RPMI8226 (cell line): ENCODE measurements at regions not wholly inside any gene's neighbourhood (a gene's known extent, or its start where the extent isn't known, plus 50 kb on each side); places are given as distances from the start of the nearest gene placed in this dataset.

ENCODE experiments used
- DNase-seq: peaks from one replicate; pipeline ENCODE4 v3.0.0-alpha.2; 2015

DNA sequence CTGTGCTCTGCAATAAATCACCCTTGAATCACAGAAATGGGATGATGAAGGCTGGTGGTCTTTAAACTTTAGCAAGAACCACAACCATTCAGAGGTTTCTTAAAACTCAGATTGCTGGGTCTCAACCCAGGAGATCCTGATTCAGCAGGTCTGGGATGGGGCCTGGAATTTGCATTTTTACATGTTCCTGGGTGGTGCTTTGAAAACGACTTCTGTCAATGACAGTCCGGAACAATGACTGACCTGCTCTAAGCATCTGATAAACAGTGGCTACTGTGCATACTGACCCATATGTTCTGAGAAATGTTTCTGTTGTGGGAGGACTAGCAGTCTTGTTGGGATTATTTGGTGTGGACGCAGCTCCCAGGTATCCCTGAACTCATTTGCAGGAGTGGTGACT lies 92.7 kb downstream of the GADD45G start:
- no peak for DNase-seq

DNA sequence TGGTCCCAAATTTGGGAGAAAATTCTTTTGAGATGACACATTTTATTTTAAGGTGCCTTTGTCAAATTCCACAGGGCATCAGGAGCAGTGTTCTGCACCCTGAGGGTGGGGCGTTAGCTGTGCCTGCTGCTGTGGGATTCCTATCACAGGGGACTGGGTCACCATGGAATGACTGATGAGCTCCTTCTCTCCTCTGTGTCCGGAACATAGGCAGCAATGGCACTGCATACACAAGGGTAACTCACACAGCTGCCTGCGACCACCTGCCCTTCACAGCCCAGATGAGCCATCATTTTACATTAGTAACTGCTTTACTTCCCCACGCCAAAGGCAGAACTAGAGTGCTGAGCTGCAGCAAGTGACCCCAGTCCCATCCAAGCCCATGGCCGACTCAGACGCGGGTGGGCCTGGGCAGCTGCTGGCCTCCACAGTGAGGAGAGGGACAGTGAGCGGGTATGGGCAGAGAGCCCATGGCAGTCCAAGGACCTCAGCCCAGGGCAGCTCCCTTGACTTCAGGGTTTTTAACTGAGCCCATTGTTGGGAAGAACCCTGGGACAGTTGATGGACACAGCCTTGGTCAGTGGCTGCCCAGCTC lies 93.7 kb downstream of the GADD45G start:
- DNase-seq: no peak

DNA sequence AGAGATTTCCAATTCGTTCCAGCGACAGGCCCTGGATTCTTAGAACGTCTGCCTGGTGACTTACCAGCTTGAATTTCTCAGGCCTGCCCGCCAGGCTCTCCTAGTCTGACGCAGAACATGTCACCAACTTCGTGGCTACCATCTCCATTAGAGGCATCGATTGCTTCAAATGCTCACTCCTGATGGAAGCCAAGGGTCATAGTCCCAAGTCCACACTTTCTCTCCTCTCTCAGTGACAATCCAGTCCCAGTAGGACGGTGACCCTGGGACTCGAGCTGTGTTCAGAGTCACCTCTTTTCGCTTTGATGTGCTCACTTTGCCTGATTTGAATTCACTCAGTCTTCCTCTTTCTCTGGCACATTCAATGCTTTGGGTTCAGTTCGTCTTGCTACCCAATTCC lies 94.8 kb downstream of the GADD45G start:
- no peak for DNase-seq

DNA sequence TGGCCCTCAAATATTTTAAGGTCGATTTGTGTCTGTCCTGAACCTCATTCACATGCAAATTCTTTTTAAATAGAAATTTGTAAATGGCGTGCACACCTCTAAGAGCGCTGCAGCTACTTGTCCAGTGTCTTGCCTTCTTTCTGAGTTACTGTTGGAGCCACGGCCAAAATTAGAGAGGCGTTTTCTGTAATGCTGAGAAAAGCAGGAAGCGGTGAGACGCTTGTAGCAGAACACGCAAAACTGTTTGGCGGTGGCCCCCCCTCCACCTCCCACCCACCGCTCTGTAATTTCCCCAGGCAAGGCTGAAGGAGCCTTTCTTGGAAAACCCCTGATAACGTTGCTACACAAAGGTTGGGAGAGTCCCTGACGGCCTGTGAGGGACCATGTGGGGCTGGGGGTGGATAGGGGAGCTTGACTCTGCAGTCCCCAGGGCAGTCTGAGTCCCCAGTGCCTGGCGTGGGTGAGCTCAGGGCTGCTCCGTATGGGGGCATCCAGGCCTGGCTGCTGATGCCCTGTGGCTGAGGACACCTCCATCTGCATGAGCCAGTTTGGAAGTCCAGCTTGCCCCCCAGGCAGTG lies 96.5 kb downstream of the GADD45G start:
- DNase-seq: no peak

DNA sequence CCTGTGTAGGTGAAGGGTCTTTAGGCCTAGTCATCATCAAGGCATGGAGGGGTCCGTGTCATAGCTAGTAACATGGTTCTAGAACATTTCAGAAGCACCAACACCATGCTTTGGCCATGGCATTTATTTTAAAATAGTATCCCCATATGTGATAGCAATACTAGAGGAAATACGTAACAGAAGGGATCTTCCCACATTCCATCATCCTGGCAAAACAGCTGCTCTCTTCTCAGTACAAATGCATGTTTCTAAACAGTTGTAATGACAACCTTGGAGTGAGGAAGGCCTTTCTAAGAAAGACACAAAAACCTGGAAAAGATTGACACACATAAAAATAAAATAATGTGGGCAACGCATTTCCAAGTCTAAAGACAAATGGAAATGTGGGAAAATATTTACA lies 97.6 kb downstream of the GADD45G start:
- no peak for DNase-seq

DNA sequence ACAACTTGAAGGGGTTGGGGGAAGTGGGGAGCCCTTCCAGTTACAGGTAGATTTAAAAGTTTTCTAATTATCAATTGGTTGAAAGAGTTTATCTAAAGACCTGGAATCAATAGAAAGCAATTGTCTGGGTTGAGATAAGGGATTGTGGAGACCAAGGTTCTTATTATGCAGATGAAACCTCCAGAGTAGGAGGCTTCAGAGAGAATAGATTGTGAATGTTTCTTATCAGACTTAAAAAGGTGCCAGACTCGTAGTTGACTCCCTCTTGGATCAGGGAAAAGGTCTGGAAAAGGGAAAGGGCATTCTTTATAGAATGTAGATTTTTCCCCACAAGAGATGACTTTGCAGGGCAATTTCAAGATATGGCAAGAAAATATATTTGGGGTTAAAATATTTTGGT lies 100.8 kb downstream of the GADD45G start:
- no peak for DNase-seq

DNA sequence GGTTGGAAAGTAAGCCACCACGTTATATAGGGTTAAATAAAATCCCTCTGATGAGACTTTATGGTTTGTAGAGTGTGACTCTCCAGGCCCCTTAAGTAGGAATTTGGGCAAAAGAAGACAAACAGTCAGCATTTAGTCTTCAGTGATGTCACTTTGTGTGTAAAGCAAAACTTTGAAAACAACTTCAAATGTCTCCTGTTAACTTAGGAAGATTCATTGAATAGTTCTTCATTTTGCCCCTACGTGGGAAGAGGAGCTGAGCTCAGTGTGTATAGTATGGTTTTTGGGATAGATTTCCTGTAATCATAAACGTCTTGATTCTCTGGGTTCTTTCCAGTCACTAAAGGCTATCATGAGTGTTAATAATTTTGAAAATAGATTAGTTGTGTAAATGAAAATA lies 101.3 kb downstream of the GADD45G start:
- no peak for DNase-seq

DNA sequence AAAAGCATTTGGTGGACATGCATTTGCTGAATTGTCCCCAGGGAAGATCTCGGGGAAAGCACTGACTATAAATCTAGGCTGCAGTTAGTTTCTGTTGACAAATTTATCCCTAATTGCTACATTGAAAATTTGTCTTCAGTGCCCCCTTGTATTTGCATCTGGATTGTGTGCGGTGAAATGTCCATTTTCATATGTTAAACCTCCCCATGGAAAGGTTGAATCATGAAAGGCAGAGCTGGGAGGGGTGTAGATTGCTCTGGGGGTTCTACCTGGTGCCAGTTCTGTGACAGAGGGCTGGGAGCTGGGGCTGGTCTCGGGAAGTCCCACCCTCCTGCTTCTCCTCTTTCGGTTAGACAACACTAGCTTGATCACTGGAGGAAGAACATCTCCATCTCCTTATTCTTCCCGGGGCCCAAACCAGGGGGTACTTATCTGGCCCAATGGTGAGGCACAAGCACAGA lies 101.9 kb downstream of the GADD45G start:
- no peak for DNase-seq

DNA sequence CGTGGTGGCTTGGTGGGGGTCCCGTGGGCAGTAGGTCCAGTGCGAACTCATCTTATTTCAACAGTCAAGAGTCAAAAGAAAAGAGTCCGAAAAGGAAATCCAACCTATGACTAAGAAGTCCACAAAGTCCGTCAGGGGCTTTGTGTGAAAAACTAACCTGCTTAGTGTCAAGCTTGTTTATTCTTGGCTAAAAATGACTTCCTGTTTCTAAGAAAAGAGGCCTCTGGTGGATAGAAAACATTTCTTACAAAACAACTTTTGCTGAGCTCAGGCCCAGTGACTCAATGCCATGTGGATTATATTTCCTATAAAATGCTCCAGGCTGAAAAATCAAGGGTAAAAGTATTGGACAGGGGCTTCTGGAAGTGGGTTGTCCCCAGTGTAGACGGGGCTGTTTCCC lies 105.9 kb downstream of the GADD45G start:
- DNase-seq: no peak

DNA sequence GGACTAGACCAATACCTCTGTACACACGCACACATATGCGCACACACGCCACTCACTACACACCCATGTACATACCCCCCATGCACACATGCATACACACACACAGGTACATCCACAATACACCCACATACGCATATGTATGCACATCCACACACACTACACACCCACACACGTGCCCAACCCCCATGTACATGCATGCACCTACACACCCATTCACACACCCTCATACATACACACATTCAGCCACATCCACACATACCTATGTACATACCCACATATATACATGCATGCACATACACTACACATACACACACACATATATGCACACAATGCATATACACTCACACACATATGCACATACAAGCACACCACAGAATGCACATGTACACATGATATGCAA lies 107.1 kb downstream of the GADD45G start:
- DNase-seq: no peak

DNA sequence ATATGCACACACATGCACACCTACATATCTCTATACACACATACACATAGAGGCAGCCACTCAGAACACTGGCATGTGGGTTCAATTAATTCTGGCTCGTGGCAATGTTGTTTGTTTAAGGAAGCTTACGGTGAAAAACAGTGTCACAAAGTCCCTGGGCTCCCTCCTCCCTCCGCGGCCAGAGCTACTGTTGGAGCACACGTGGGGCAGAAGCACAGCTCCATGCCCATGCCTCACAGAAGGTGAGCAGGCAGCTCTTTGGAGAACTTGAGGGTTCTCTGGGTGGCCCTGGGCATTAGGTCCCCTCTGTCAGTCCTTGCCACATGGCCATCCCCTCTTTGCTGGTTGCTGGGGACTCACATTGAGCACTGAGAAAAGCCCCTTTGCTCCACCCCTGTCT lies 107.5 kb downstream of the GADD45G start:
- DNase-seq: no peak

DNA sequence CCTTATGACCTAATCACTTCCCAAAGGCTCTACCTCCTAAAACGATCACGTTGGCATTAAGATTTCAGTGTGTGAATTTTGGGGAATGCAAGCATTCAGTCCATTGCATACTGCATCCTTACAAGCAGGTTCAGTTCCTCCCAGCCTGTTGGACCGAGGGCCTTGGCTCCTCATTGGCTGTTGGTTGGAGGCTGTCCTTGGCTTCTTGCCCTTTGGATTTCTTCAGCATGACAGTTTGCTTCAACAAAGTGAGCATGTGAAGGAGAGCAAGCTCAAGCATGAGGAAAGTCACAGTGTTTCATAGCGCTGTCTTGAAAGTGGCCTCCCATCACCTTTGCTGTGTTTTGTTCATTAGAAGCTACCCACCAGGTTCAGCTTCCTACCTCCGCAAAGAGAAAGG lies 109.5 kb downstream of the GADD45G start:
- DNase-seq: no peak

DNA sequence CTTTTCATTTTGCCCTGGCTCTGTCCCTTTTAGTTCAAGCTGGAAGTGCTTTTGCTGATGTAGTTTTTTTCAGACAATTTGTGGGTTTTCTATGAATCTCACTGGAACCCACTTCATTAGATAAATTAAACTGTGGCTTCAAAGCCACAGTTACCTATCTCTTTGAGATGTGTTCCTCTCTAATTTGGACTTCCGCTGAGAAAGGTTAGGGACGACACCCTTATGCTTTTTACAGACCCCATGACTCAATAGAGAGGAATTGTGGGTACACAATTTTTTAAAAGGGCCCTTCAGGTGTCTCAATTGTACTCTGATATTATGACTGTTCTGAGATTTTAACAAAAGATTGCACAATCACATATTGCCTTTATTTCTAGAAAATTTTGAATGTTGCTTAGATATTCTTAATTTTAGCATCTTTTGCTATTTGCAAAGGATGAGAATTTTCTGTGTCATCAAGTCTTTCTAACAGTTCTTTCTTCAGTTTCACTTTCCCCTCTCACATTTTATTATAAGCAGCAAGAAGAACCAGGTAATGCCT lies 110.6 kb downstream of the GADD45G start:
- DNase-seq: no peak

DNA sequence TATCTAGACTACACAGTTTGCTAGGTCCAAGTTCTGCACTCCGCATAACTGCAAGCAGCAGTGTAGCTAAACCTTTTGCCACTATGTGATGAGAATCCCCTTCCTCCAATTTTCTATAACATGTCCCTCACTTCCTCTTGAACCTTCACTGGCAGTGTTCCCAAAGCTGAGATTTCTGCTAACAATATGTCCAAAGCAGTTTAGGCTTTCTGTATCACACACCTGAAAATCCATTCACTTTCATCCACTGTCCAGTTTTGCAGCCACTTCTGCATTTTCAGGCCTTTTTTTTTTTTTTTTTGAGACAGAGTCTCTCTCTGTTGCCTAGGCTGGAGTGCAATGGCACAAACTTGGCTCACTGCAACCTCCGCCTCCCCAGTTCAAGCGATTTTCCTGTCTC lies 111.1 kb downstream of the GADD45G start:
- peak; percentile 25 for DNase-seq

DNA sequence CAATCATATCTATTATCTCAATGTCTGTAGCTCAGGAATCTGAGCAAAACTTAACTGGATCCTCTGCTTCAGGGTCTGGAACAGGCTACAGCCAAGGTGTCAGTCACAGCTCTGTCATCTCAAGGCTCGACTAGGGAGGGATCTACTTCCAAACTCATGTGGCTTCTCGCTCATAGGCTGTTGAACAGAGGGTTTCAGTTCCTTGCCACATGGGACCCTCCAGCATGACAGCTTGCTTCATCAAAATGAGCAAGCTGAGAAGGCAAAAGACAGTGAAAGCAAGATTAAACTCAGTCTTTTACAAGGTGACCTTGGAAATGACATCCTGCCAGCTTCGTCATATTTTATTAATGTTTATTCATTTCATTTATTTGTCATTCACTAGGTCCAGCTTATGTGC lies 111.7 kb downstream of the GADD45G start:
- no peak for DNase-seq

DNA sequence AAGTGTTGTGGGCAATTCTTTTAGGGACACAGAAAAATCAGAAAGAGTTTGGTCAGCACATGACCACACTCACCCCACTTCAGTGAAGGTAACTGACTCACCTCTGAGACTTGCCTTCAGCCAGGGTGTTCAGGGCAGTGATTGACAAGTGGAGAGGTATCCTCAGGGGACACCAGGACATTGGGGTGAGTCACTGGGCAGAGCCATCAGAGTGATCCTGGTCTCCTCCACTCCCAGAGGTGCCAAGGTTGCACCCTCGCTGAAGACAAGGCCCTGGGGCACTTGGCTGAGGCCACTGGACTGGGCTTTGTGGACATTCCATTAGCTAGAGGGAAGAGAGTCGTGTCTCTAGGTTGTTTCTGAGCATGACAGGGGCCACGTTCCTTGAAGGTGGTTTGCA lies 113.4 kb downstream of the GADD45G start:
- DNase-seq: no peak

DNA sequence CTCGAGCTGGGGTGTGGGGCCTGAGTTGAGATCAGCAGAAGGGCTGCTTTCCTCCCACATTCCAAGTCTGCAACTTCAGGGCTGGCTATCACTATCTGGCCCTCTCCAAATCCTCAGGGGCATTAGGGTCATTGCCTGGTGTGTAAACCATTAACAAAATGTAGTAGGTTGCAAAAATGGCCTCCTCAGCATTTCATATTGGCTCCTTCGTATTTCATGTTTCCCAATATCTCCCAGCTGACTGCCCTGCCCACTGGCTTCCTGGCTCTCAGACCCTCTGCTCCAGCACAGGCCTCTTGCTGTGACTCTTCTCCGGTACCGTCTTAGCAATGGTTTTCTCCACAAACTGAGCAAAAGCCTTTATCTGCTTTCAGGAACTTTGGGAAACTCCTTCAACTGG lies 113.8 kb downstream of the GADD45G start:
- DNase-seq: no peak

DNA sequence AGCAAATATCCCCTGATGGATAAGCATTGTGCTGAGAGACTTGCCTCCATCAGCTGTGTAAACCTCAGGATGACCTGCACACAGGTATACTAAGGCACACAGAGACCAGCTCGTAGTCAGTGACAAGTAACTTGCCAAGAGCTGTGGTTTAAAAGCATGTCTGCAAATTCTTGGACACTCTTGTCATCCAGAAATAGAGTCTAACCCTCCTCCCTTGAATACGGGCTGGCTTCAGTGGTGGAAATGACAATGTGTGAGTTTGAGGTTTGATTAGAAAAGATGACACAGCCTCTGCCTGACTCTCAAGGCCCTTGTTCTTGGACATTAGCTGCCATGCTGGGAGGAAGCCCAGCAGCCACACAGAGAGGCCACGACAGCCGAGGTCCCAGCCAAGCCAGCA lies 114.4 kb downstream of the GADD45G start:
- no peak for DNase-seq

DNA sequence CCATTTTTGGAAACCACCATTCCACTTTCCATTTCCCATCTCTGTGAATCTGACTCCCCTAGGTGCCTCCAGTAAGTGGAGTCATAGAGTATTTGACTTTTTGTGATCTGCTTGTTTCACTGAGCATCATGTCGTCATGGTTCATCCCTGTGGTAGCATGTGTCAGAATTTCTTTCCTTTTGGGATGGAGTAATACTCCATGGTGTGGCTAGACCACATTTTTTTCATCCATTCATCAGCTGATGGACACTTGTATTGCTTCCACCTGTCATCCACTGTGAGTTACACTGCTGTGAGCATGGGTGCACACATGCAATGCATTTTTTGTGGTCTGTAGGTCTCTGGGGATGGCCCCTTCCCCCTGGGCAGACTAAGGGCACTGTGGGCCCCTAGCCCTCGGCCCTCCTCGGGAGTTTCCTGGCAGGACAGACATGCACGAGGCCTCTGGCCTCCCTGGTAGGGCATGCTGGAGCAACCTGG lies 115.9 kb downstream of the GADD45G start:
- no peak for DNase-seq

DNA sequence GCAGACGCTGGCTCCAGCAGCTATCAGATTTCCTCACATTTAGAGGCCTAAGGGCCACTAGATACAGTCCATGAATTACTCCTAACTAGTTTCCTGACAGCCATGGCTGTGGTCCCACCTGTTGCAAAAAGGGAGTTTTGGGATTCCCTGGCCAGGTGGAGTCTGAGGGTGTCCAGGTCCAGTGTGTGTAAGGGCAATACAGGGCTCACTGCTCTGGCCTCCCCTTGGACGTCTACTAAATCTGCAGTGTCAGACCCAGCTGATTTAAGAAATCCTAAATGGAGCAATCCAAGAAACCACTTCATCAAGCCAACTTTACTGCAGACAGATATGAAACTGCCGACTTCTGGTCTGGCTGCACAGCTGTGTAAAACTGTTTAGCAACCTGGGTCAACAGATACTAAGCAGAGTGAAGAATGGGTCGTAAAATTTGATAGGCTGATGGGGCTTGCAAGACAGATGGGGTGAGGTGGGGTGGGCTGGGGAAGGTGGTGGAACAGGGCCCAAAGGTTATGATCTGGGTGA lies 116.4 kb downstream of the GADD45G start:
- no peak for DNase-seq

DNA sequence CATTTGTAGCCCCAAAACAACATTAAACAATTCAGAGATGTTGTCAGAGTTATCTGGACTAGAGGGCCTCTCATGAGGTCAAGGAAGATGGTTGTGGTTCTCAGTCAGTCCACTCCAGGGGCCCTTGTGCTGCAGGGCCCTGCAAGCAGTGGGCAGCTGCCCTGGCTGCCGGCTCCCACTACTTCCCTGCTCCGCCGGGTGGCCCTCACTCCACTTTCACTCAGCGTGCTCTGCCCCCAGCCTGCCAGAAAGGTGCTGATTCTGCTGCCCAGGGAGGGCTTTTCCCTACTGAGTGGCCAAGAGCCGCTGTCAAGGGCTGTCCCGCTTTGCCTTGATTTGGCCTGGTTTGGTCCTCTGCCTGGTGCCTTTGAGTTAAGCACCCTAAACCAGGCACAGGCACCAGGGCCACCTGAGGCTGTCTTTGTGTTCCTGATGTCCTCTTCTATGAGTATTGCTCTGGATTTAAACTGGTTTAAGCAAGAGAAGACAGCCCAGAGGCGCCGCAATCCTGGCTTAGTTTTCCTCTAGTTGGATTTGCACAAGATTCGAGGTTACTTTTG lies 117.2 kb downstream of the GADD45G start:
- DNase-seq: no peak

DNA sequence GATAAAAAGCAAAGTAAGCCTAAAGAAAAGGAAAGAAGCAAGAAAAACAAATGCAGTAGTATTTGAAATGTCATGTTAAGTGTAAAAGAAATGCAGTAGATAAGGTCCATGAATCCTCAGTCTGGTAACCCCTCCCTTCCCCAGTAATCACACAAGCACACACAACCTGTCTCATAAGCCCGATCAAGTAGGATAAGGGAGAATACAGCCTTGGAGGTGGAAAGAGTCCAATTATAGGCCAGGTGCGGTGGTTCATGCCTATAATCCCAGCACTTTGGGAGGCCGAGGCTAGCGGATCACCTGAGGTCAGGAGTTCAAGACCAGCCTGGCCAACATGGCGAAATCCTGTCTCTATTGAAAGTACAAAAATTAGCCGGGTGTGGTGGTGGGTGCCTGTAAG lies 117.9 kb downstream of the GADD45G start:
- DNase-seq: no peak

DNA sequence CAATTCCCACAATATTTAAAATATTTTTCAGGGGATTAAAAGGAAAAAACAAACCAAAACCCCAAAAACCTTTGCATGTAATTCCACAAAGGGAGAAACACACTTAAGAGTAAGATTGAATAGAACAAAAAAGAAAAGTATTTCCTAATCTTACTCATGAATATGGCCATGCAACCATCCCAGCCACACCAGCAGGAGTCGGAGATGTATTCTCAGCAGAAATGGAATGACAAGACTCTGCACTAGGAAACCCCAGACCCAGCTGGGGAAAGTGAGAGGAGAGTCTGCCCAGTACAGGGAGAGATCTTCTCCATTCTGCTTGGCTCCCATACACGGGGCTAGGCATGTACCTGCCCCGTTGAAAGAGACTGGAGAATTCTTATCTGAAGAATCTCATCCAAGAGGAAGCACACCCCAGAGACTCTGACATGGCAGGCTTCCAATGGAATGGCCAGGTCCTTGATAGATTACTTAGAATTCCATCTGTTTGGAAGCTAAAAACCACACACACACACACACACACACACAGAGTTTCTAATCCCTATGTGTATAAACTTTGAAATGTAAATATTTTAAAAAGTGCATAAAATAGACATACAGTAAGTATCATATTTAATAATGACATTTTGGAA lies 118.8 kb downstream of the GADD45G start:
- DNase-seq: no peak

DNA sequence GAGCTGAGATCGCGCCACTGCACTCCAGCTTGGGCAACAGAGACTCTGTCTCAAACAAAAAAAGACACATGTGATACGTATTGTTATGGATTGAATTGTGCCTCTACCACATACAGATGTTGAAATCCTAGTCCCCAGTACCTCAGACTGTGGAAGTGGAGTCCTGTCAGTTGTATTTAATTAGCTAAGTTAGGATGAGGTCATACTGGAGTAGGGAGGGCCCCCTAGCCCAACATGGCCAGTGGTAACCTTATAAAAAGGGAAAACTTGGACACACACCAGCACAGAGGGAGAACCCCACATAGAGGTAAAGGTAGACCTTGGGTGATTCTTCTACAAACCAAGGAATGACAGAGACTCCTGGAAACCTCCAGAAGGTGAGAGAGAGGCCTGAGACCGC lies 119.8 kb downstream of the GADD45G start:
- no peak for DNase-seq
